ENCODE measurements at regions not wholly inside any gene's neighbourhood (a gene's known extent, or its start where the extent isn't known, plus 50 kb on each side); places are given as distances from the start of the nearest gene placed in this dataset.

- TF ChIP-seq RAD21 (conservative IDR thresholded peaks at IDR 0.05 in 1 of 2, IDR thresholded peaks at IDR 0.05 in 1 of 2) = no peak
- TF ChIP-seq POLR2AphosphoS2 (conservative IDR thresholded peaks at IDR 0.05; ENCODE audit: low read length) = no peak
- TF ChIP-seq CTCF (IDR thresholded peaks at IDR 0.05) = no peak
- no peak for TF ChIP-seq POLR2A (IDR thresholded peaks at IDR 0.05; ENCODE audit: low read length)
- TF ChIP-seq CEBPB (IDR thresholded peaks at IDR 0.05) = no peak
- no peak for TF ChIP-seq CHD2 (IDR thresholded peaks at IDR 0.05; ENCODE audit: low read length, partially characterized antibody)
- TF ChIP-seq ZNF302 (CRISPR knock-in tag; IDR thresholded peaks at IDR 0.05) = no peak
- TF ChIP-seq REST (IDR thresholded peaks at IDR 0.05) = no peak
Observed at GRCh38 chr14:84857571-84857970, 672.4 kb upstream of the FLRT2 start.
